GM23338 (cell line): ENCODE measurements at regions not wholly inside any gene's neighbourhood (a gene's known extent, or its start where the extent isn't known, plus 50 kb on each side); places are given as distances from the start of the nearest gene placed in this dataset.

Source experiments
- ATAC-seq: fragments of 200-7000 bp; cut with Tn5 transposase; 3 replicates; pipeline ENCODE4 v1.9.1; 2020
- DNase-seq: peaks from one replicate; pipeline ENCODE4 v3.0.0-alpha.2; 2015; ENCODE audit warnings: low spot score
- H2AFZ ChIP-seq: fragments of 200-600 bp; sonication (generic); 2 replicates; pipeline ENCODE4 v1.8.0; 2016; ENCODE audit warnings: antibody characterized with exemption, mild to moderate bottlenecking, moderate library complexity
- H3F3A ChIP-seq: fragments of 200-600 bp; sonication (generic); replicated peaks from 2 replicates; pipeline ENCODE4 v1.8.0; 2017; ENCODE audit warnings: antibody characterized with exemption, mixed run types, low read depth
- H3K27ac ChIP-seq: fragments of 200-600 bp; sonication (generic); 2 replicates; pipeline ENCODE4 v1.6.1; 2016; ENCODE audit warnings: low read depth
- H3K27me3 ChIP-seq: fragments of 200-600 bp; sonication (generic); 2 replicates; pipeline ENCODE4 v1.8.0; 2016; ENCODE audit warnings: mild to moderate bottlenecking, mixed run types, moderate library complexity; ENCODE audit not compliant: insufficient read depth
- H3K36me3 ChIP-seq: fragments of 200-600 bp; sonication (generic); 2 replicates; pipeline ENCODE4 v1.8.0; 2016; ENCODE audit warnings: mild to moderate bottlenecking; ENCODE audit not compliant: insufficient read depth
- H3K4me1 ChIP-seq: fragments of 200-600 bp; sonication (generic); 2 replicates; pipeline ENCODE4 v1.8.0; 2016; ENCODE audit warnings: mild to moderate bottlenecking, moderate library complexity; ENCODE audit not compliant: insufficient read depth
- H3K4me2 ChIP-seq: fragments of 200-600 bp; sonication (generic); 2 replicates; pipeline ENCODE4 v1.7.1; 2017; ENCODE audit warnings: mixed run types
- H3K4me3 ChIP-seq: fragments of 200-600 bp; sonication (generic); 2 replicates; pipeline ENCODE4 v1.6.1; 2016; ENCODE audit warnings: mixed run types
- H3K79me2 ChIP-seq: fragments of 200-600 bp; sonication (generic); replicated peaks from 2 replicates; pipeline ENCODE4 v1.8.0; 2017; ENCODE audit warnings: mild to moderate bottlenecking; ENCODE audit not compliant: insufficient read depth
- H3K9me2 ChIP-seq: fragments of 200-600 bp; sonication (generic); 2 replicates; pipeline ENCODE4 v1.8.0; 2017; ENCODE audit not compliant: insufficient read depth
- H4K20me1 ChIP-seq: fragments of 200-600 bp; sonication (generic); replicated peaks from 2 replicates; pipeline ENCODE4 v1.8.0; 2017; ENCODE audit warnings: mild to moderate bottlenecking; ENCODE audit not compliant: insufficient read depth
- H3K27ac Mint-ChIP-seq: 2 replicates; pipeline ENCODE4 v1.8.0; 2020; ENCODE audit warnings: inconsistent platforms, mild to moderate bottlenecking, moderate library complexity, mixed read lengths
- H3K27me3 Mint-ChIP-seq: 3 replicates; pipeline ENCODE4 v1.8.0; 2022; ENCODE audit warnings: low read depth, mild to moderate bottlenecking, moderate library complexity, mixed read lengths, inconsistent platforms; ENCODE audit not compliant: insufficient read depth, poor library complexity
- H3K36me3 Mint-ChIP-seq: 3 replicates; pipeline ENCODE4 v1.8.0; 2021; ENCODE audit warnings: low read depth, mild to moderate bottlenecking, inconsistent platforms, moderate library complexity, mixed read lengths
- H3K4me1 Mint-ChIP-seq: 3 replicates; pipeline ENCODE4 v1.8.0; 2020; ENCODE audit warnings: mild to moderate bottlenecking, inconsistent platforms, mixed read lengths
- H3K4me3 Mint-ChIP-seq: 3 replicates; pipeline ENCODE4 v1.8.0; 2021; ENCODE audit warnings: moderate library complexity, mild to moderate bottlenecking, inconsistent platforms, mixed read lengths
- H3K9me3 Mint-ChIP-seq: 3 replicates; pipeline ENCODE4 v1.8.0; 2020; ENCODE audit warnings: moderate library complexity, mild to moderate bottlenecking, inconsistent platforms, mixed read lengths
- CREB1 ChIP-seq: fragments of 250-450 bp; sonication (Bioruptor Pico); IDR thresholded peaks from 2 replicates; pipeline ENCODE4 v1.5.0; 2020; ENCODE audit warnings: low read depth, mild to moderate bottlenecking, moderate library complexity
- EZH2phosphoT487 ChIP-seq: fragments of 200-600 bp; sonication (generic); IDR thresholded peaks from one replicate; pipeline ENCODE4 v1.8.1; 2018; ENCODE audit warnings: antibody characterized with exemption; ENCODE audit not compliant: unreplicated experiment
- POLR2AphosphoS5 ChIP-seq: IDR thresholded peaks from 2 replicates; pipeline ENCODE4 v1.6.1; 2016; ENCODE audit warnings: antibody characterized with exemption, low read depth
- ZNF114 ChIP-seq: fragments of 250-450 bp; sonication (Bioruptor Pico); IDR thresholded peaks from 2 replicates; pipeline ENCODE4 v1.5.0; 2020; ENCODE audit warnings: mild to moderate bottlenecking, moderate library complexity
- ZNF331 ChIP-seq: fragments of 250-450 bp; sonication (Bioruptor Pico); IDR thresholded peaks from 2 replicates; pipeline ENCODE4 v1.5.0; 2020; ENCODE audit warnings: low read depth, mild to moderate bottlenecking, moderate library complexity
- ZNF462 ChIP-seq: fragments of 250-450 bp; sonication (Bioruptor Pico); IDR thresholded peaks from 2 replicates; pipeline ENCODE4 v1.5.0; 2020; ENCODE audit warnings: mild to moderate bottlenecking, moderate library complexity
- TF ChIP-seq, protein P1 (sequence below): IDR thresholded peaks from 2 replicates; pipeline ENCODE4 v1.6.1; 2016; ENCODE audit warnings: antibody characterized with exemption
- TF ChIP-seq, protein P2 (sequence below), 2 experiments: fragments of 200-600 bp in 1 of 2; sonication (generic) in 1 of 2; conservative IDR thresholded peaks; 2 replicates each; pipeline versions ENCODE4 v1.5.1 to v1.6.1; 2016 to 2017; ENCODE audit warnings: antibody characterized with exemption in 2 of 2, low read depth in 2 of 2, mild to moderate bottlenecking in 2 of 2, moderate library complexity in 1 of 2
- TF ChIP-seq, protein P3 (sequence below): IDR thresholded peaks from one replicate; pipeline ENCODE4 v1.6.1; 2018; ENCODE audit warnings: antibody characterized with exemption; ENCODE audit not compliant: unreplicated experiment

GRCh38 chr11:91859666-91860065 lies 365.0 kb upstream of the FAT3 start:
- no peak overlapping the region for H3K4me3 Mint-ChIP-seq
- H3K4me1 ChIP-seq: no peaks in the 10 kb centered on the region
- no peaks in the 10 kb centered on the region for H3K4me1 Mint-ChIP-seq
- no peaks in the 10 kb centered on the region for H3F3A ChIP-seq
- no peak overlapping the region for H3K27ac Mint-ChIP-seq
- H3K27me3 ChIP-seq: no peaks in the 10 kb centered on the region
- no peak overlapping the region for H3K4me2 ChIP-seq
- no peaks in the 10 kb centered on the region for H4K20me1 ChIP-seq
- ATAC-seq: no peak
- no peaks in the 10 kb centered on the region for H3K36me3 ChIP-seq
- H3K27ac ChIP-seq: no peak overlapping the region
- H3K9me2 ChIP-seq: peaks cover 22% of the 10 kb centered on the region; the same call in 1 of the 2 replicates
- H3K4me3 ChIP-seq: no peak overlapping the region
- DNase-seq: no peak
- H3K36me3 Mint-ChIP-seq: no peaks in the 10 kb centered on the region
- H3K79me2 ChIP-seq: no peaks in the 10 kb centered on the region
- no peaks in the 10 kb centered on the region for H3K9me3 Mint-ChIP-seq
- TF ChIP-seq POLR2AphosphoS5: no peak
- no peak for TF ChIP-seq CREB1 (CRISPR knock-in tag)
- TF ChIP-seq, protein P1, sequence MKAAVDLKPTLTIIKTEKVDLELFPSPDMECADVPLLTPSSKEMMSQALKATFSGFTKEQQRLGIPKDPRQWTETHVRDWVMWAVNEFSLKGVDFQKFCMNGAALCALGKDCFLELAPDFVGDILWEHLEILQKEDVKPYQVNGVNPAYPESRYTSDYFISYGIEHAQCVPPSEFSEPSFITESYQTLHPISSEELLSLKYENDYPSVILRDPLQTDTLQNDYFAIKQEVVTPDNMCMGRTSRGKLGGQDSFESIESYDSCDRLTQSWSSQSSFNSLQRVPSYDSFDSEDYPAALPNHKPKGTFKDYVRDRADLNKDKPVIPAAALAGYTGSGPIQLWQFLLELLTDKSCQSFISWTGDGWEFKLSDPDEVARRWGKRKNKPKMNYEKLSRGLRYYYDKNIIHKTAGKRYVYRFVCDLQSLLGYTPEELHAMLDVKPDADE: no peak
- TF ChIP-seq, protein P2, sequence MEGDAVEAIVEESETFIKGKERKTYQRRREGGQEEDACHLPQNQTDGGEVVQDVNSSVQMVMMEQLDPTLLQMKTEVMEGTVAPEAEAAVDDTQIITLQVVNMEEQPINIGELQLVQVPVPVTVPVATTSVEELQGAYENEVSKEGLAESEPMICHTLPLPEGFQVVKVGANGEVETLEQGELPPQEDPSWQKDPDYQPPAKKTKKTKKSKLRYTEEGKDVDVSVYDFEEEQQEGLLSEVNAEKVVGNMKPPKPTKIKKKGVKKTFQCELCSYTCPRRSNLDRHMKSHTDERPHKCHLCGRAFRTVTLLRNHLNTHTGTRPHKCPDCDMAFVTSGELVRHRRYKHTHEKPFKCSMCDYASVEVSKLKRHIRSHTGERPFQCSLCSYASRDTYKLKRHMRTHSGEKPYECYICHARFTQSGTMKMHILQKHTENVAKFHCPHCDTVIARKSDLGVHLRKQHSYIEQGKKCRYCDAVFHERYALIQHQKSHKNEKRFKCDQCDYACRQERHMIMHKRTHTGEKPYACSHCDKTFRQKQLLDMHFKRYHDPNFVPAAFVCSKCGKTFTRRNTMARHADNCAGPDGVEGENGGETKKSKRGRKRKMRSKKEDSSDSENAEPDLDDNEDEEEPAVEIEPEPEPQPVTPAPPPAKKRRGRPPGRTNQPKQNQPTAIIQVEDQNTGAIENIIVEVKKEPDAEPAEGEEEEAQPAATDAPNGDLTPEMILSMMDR (conservative IDR thresholded peaks at IDR 0.05; ENCODE audit: low read depth in 2 of 2): no peak
- no peak for TF ChIP-seq ZNF114 (CRISPR knock-in tag)
- TF ChIP-seq, protein P3, sequence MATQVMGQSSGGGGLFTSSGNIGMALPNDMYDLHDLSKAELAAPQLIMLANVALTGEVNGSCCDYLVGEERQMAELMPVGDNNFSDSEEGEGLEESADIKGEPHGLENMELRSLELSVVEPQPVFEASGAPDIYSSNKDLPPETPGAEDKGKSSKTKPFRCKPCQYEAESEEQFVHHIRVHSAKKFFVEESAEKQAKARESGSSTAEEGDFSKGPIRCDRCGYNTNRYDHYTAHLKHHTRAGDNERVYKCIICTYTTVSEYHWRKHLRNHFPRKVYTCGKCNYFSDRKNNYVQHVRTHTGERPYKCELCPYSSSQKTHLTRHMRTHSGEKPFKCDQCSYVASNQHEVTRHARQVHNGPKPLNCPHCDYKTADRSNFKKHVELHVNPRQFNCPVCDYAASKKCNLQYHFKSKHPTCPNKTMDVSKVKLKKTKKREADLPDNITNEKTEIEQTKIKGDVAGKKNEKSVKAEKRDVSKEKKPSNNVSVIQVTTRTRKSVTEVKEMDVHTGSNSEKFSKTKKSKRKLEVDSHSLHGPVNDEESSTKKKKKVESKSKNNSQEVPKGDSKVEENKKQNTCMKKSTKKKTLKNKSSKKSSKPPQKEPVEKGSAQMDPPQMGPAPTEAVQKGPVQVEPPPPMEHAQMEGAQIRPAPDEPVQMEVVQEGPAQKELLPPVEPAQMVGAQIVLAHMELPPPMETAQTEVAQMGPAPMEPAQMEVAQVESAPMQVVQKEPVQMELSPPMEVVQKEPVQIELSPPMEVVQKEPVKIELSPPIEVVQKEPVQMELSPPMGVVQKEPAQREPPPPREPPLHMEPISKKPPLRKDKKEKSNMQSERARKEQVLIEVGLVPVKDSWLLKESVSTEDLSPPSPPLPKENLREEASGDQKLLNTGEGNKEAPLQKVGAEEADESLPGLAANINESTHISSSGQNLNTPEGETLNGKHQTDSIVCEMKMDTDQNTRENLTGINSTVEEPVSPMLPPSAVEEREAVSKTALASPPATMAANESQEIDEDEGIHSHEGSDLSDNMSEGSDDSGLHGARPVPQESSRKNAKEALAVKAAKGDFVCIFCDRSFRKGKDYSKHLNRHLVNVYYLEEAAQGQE: no peak
- no peak for TF ChIP-seq ZNF331
- no peak for TF ChIP-seq ZNF462 (CRISPR knock-in tag)
- no peak for TF ChIP-seq EZH2phosphoT487
- H2AFZ ChIP-seq: no peak overlapping the region
- no peaks in the 10 kb centered on the region for H3K27me3 Mint-ChIP-seq
